ENCODE measurements at regions not wholly inside any gene's neighbourhood (a gene's known extent, or its start where the extent isn't known, plus 50 kb on each side); places are given as distances from the start of the nearest gene placed in this dataset.
"Not testable (repeated sequence)": the region's sequence is repeated elsewhere in the genome, so short reads cannot be mapped to it uniquely, and the experiment has no call there.

- DNase-seq = peak; percentile 5
- H3K4me3 ChIP-seq = no peak overlapping the region
Measured at GRCh38 chr1:208979776-208980175, 603.7 kb upstream of the CAMK1G start.

GRCh38 chr1:208980605-208981004, 602.9 kb upstream of the CAMK1G start:
- Histone ChIP-seq H3F3A (ENCODE audit: insufficient read depth) (no peaks in the 10 kb centered on the region), H3K4me2 (ENCODE audit: unreplicated experiment) (no peak overlapping the region), H3K27me3 (replicated peaks; ENCODE audit: insufficient read depth) (no peaks in the 10 kb centered on the region), H3K36me3 (ENCODE audit: low read depth) (no peaks in the 10 kb centered on the region), H3K27ac (no peak overlapping the region), H4K20me1 (ENCODE audit: insufficient read depth) (no peaks in the 10 kb centered on the region), H3K4me3 (no peak overlapping the region), H2AFZ (no peak overlapping the region), H3K9me3 (ENCODE audit: low read depth) (no peaks in the 10 kb centered on the region), H3K79me2 (ENCODE audit: insufficient read depth) (no peaks in the 10 kb centered on the region), H3K9me2 (ENCODE audit: insufficient read depth) (no peaks in the 10 kb centered on the region), H3K4me1 (ENCODE audit: insufficient read depth) (no peaks in the 10 kb centered on the region), H3K9ac (no peak overlapping the region)
- TF ChIP-seq EZH2phosphoT487 (IDR thresholded peaks at IDR 0.05; ENCODE audit: insufficient read depth, low read depth) (no peak), EZH2 (IDR thresholded peaks at IDR 0.05; ENCODE audit: insufficient read depth, poor library complexity, severe bottlenecking) (no peak)
- DNase-seq = no peak
- in situ Hi-C loops (cut with MboI) = no loop called here
- 32 to 36% methylated on average over 1 of the region's 1 CpG for WGBS, 2 experiments (ENCODE audit: low coverage in 1 of 2, low lambda C conversion rate in 2 of 2, missing lambda C conversion rate in 2 of 2)

More at GRCh38 chr1:208979776-208980175, 603.7 kb upstream of the CAMK1G start:
- no peak for TF ChIP-seq EZH2phosphoT487 (IDR thresholded peaks at IDR 0.05; ENCODE audit: insufficient read depth, low read depth)
- TF ChIP-seq EZH2 (IDR thresholded peaks at IDR 0.05; ENCODE audit: insufficient read depth, poor library complexity, severe bottlenecking) = no peak
- no peaks in the 10 kb centered on the region for H3K9me2 ChIP-seq (ENCODE audit: insufficient read depth)
- 9 to 23% methylated on average over 1 of the region's 1 CpG for WGBS, 2 experiments (ENCODE audit: low coverage in 1 of 2, low lambda C conversion rate in 2 of 2, missing lambda C conversion rate in 2 of 2)
- H3F3A ChIP-seq (ENCODE audit: insufficient read depth) = no peaks in the 10 kb centered on the region
- no peaks in the 10 kb centered on the region for H3K4me1 ChIP-seq (ENCODE audit: insufficient read depth)
- no peak overlapping the region for H3K27ac ChIP-seq
- no peak overlapping the region for H3K4me2 ChIP-seq (ENCODE audit: unreplicated experiment)
- in situ Hi-C loops (cut with MboI) = no loop called here
- no peaks in the 10 kb centered on the region for H3K9me3 ChIP-seq (ENCODE audit: low read depth)
- no peaks in the 10 kb centered on the region for H3K36me3 ChIP-seq (ENCODE audit: low read depth)
- no peaks in the 10 kb centered on the region for H3K27me3 ChIP-seq (replicated peaks; ENCODE audit: insufficient read depth)
- H3K9ac ChIP-seq = no peak overlapping the region
- H2AFZ ChIP-seq = no peak overlapping the region
- no peaks in the 10 kb centered on the region for H3K79me2 ChIP-seq (ENCODE audit: insufficient read depth)
- H4K20me1 ChIP-seq (ENCODE audit: insufficient read depth) = no peaks in the 10 kb centered on the region

- Histone ChIP-seq H3K4me3 (no peak overlapping the region), H3K9ac (no peak overlapping the region), H3K27ac (no peak overlapping the region), H3K9me3 (ENCODE audit: low read depth) (no peaks in the 10 kb centered on the region), H3K4me2 (ENCODE audit: unreplicated experiment) (no peak overlapping the region), H3K79me2 (ENCODE audit: insufficient read depth) (no peaks in the 10 kb centered on the region), H3K4me1 (ENCODE audit: insufficient read depth) (no peaks in the 10 kb centered on the region), H3K36me3 (ENCODE audit: low read depth) (no peaks in the 10 kb centered on the region), H3K9me2 (ENCODE audit: insufficient read depth) (no peaks in the 10 kb centered on the region), H3K27me3 (replicated peaks; ENCODE audit: insufficient read depth) (no peaks in the 10 kb centered on the region), H2AFZ (no peak overlapping the region), H4K20me1 (ENCODE audit: insufficient read depth) (no peaks in the 10 kb centered on the region), H3F3A (ENCODE audit: insufficient read depth) (no peaks in the 10 kb centered on the region)
- no peak for DNase-seq
- in situ Hi-C loops (cut with MboI) = no loop called here
- TF ChIP-seq EZH2 (IDR thresholded peaks at IDR 0.05; ENCODE audit: insufficient read depth, poor library complexity, severe bottlenecking) (no peak), EZH2phosphoT487 (IDR thresholded peaks at IDR 0.05; ENCODE audit: insufficient read depth, low read depth) (no peak)
- WGBS, 2 experiments (ENCODE audit: low coverage in 1 of 2, low lambda C conversion rate in 2 of 2, missing lambda C conversion rate in 2 of 2) = 0% methylated on average over 1 of the region's 1 CpG
Measured at GRCh38 chr1:208985231-208985630, 598.3 kb upstream of the CAMK1G start.

- no peaks in the 10 kb centered on the region for H3K9me3 ChIP-seq (ENCODE audit: low read depth)
- WGBS, 2 experiments (ENCODE audit: low coverage in 1 of 2, low lambda C conversion rate in 2 of 2, missing lambda C conversion rate in 2 of 2) = 0% methylated on average over 3 of the region's 3 CpGs
- H3K9ac ChIP-seq = peak overlapping the region; percentile 47
- no peaks in the 10 kb centered on the region for H4K20me1 ChIP-seq (ENCODE audit: insufficient read depth)
- peak overlapping the region; percentile 70 for H3K4me3 ChIP-seq
- no peaks in the 10 kb centered on the region for H3K27me3 ChIP-seq (replicated peaks; ENCODE audit: insufficient read depth)
- DNase-seq = peak; percentile 58
- no peaks in the 10 kb centered on the region for H3K36me3 ChIP-seq (ENCODE audit: low read depth)
- no peaks in the 10 kb centered on the region for H3K9me2 ChIP-seq (ENCODE audit: insufficient read depth)
- no peak for TF ChIP-seq EZH2phosphoT487 (IDR thresholded peaks at IDR 0.05; ENCODE audit: insufficient read depth, low read depth)
- TF ChIP-seq EZH2 (IDR thresholded peaks at IDR 0.05; ENCODE audit: insufficient read depth, poor library complexity, severe bottlenecking) = no peak
- no peaks in the 10 kb centered on the region for H3F3A ChIP-seq (ENCODE audit: insufficient read depth)
- no peaks in the 10 kb centered on the region for H3K4me1 ChIP-seq (ENCODE audit: insufficient read depth)
- H3K27ac ChIP-seq = no peak overlapping the region
- H2AFZ ChIP-seq = peak overlapping the region; percentile 84
- in situ Hi-C loops (cut with MboI) = no loop called here
- peak overlapping the region; percentile 72 for H3K4me2 ChIP-seq (ENCODE audit: unreplicated experiment)
- no peaks in the 10 kb centered on the region for H3K79me2 ChIP-seq (ENCODE audit: insufficient read depth)
Measured at GRCh38 chr1:208988811-208989222, 594.7 kb upstream of the CAMK1G start.

- in situ Hi-C loops (cut with MboI) = no loop called here
- WGBS, 2 experiments (ENCODE audit: low coverage in 1 of 2, low lambda C conversion rate in 2 of 2, missing lambda C conversion rate in 2 of 2) = 5 to 8% methylated on average over 2 of the region's 2 CpGs
Measured at GRCh38 chr1:208990456-208990855, 593.1 kb upstream of the CAMK1G start.

GRCh38 chr1:208997053-208997452, 586.5 kb upstream of the CAMK1G start:
- H4K20me1 ChIP-seq (ENCODE audit: insufficient read depth); H3K9ac ChIP-seq; H3K36me3 ChIP-seq (ENCODE audit: low read depth); H3K27ac ChIP-seq; H3K4me1 ChIP-seq (ENCODE audit: insufficient read depth); H3K9me3 ChIP-seq (ENCODE audit: low read depth); H3K4me2 ChIP-seq (ENCODE audit: unreplicated experiment); H3K79me2 ChIP-seq (ENCODE audit: insufficient read depth); in situ Hi-C loops (cut with MboI); H3K27me3 ChIP-seq (replicated peaks; ENCODE audit: insufficient read depth); DNase-seq; H2AFZ ChIP-seq; H3K4me3 ChIP-seq; H3K9me2 ChIP-seq (ENCODE audit: insufficient read depth); H3F3A ChIP-seq (ENCODE audit: insufficient read depth): not testable (repeated sequence)
- WGBS, 2 experiments (ENCODE audit: low coverage in 1 of 2, low lambda C conversion rate in 2 of 2, missing lambda C conversion rate in 2 of 2) = 43 to 50% methylated on average over 2 of the region's 2 CpGs

More at GRCh38 chr1:208990456-208990855, 593.1 kb upstream of the CAMK1G start:
- H4K20me1 ChIP-seq (ENCODE audit: insufficient read depth) = no peaks in the 10 kb centered on the region
- no peaks in the 10 kb centered on the region for H3K36me3 ChIP-seq (ENCODE audit: low read depth)
- no peak overlapping the region for H3K9ac ChIP-seq
- H3F3A ChIP-seq (ENCODE audit: insufficient read depth) = no peaks in the 10 kb centered on the region
- H2AFZ ChIP-seq = no peak overlapping the region
- TF ChIP-seq EZH2phosphoT487 (IDR thresholded peaks at IDR 0.05; ENCODE audit: insufficient read depth, low read depth) = no peak
- no peak for TF ChIP-seq EZH2 (IDR thresholded peaks at IDR 0.05; ENCODE audit: insufficient read depth, poor library complexity, severe bottlenecking)
- no peaks in the 10 kb centered on the region for H3K79me2 ChIP-seq (ENCODE audit: insufficient read depth)
- no peaks in the 10 kb centered on the region for H3K4me1 ChIP-seq (ENCODE audit: insufficient read depth)
- no peaks in the 10 kb centered on the region for H3K27me3 ChIP-seq (replicated peaks; ENCODE audit: insufficient read depth)
- no peaks in the 10 kb centered on the region for H3K9me2 ChIP-seq (ENCODE audit: insufficient read depth)
- DNase-seq = no peak
- no peak overlapping the region for H3K27ac ChIP-seq
- no peaks in the 10 kb centered on the region for H3K9me3 ChIP-seq (ENCODE audit: low read depth)
- H3K4me2 ChIP-seq (ENCODE audit: unreplicated experiment) = no peak overlapping the region
- no peak overlapping the region for H3K4me3 ChIP-seq
